Panc1 (cell line): ENCODE measurements at regions not wholly inside any gene's neighbourhood (a gene's known extent, or its start where the extent isn't known, plus 50 kb on each side); places are given as distances from the start of the nearest gene placed in this dataset.

Source experiments
- POLR2AphosphoS5 ChIP-seq: IDR thresholded peaks from 2 replicates; pipeline ENCODE4 v1.6.1; 2012; ENCODE audit warnings: mild to moderate bottlenecking, low read depth, low read length, moderate library complexity
- TF ChIP-seq, protein P1 (sequence below): fragments of 450-650 bp; IDR thresholded peaks from 2 replicates; pipeline ENCODE4 v1.5.1; 2017; ENCODE audit warnings: mild to moderate bottlenecking
- TF ChIP-seq, protein P2 (sequence below), 2 experiments: IDR thresholded peaks; 2 replicates each; pipeline ENCODE4 v1.6.1; 2011 to 2012; ENCODE audit warnings: low read depth in 2 of 2, control low read depth in 1 of 2, low read length in 1 of 2, mild to moderate bottlenecking in 1 of 2, moderate library complexity in 1 of 2; ENCODE audit not compliant: insufficient read depth in 1 of 2

DNA sequence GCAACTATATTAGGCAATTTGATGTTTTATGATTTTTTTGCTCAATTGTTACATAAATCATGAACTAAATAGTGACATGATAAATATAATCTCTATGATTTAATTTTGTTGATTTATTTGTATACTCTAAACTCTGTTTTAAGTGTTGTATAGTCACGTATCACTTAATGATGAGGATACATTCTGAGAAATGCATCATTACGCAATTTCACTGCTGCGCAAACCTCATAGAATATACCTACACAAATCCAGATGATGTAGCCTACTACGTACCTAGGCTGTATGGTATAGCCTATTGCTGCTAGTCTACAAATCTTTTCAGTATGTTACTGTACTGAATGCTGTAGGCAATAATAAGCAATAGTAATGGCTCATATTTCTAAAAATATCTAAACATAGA is 1029.8 kb downstream of the SI start:
- TF ChIP-seq, protein P1, sequence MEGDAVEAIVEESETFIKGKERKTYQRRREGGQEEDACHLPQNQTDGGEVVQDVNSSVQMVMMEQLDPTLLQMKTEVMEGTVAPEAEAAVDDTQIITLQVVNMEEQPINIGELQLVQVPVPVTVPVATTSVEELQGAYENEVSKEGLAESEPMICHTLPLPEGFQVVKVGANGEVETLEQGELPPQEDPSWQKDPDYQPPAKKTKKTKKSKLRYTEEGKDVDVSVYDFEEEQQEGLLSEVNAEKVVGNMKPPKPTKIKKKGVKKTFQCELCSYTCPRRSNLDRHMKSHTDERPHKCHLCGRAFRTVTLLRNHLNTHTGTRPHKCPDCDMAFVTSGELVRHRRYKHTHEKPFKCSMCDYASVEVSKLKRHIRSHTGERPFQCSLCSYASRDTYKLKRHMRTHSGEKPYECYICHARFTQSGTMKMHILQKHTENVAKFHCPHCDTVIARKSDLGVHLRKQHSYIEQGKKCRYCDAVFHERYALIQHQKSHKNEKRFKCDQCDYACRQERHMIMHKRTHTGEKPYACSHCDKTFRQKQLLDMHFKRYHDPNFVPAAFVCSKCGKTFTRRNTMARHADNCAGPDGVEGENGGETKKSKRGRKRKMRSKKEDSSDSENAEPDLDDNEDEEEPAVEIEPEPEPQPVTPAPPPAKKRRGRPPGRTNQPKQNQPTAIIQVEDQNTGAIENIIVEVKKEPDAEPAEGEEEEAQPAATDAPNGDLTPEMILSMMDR, result no peak
- TF ChIP-seq POLR2AphosphoS5, result no peak
- TF ChIP-seq, protein P2, sequence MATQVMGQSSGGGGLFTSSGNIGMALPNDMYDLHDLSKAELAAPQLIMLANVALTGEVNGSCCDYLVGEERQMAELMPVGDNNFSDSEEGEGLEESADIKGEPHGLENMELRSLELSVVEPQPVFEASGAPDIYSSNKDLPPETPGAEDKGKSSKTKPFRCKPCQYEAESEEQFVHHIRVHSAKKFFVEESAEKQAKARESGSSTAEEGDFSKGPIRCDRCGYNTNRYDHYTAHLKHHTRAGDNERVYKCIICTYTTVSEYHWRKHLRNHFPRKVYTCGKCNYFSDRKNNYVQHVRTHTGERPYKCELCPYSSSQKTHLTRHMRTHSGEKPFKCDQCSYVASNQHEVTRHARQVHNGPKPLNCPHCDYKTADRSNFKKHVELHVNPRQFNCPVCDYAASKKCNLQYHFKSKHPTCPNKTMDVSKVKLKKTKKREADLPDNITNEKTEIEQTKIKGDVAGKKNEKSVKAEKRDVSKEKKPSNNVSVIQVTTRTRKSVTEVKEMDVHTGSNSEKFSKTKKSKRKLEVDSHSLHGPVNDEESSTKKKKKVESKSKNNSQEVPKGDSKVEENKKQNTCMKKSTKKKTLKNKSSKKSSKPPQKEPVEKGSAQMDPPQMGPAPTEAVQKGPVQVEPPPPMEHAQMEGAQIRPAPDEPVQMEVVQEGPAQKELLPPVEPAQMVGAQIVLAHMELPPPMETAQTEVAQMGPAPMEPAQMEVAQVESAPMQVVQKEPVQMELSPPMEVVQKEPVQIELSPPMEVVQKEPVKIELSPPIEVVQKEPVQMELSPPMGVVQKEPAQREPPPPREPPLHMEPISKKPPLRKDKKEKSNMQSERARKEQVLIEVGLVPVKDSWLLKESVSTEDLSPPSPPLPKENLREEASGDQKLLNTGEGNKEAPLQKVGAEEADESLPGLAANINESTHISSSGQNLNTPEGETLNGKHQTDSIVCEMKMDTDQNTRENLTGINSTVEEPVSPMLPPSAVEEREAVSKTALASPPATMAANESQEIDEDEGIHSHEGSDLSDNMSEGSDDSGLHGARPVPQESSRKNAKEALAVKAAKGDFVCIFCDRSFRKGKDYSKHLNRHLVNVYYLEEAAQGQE (IDR thresholded peaks at IDR 0.05; ENCODE audit: insufficient read depth in 1 of 2, low read depth in 2 of 2, low read length in 1 of 2), result no peak
